Lung (tissue), 11 donors: ENCODE measurements at regions not wholly inside any gene's neighbourhood (a gene's known extent, or its start where the extent isn't known, plus 50 kb on each side); places are given as distances from the start of the nearest gene placed in this dataset.

Experiments
- ATAC-seq: fragments of 200-7000 bp; cut with Tn5 transposase; one replicate; pipeline ENCODE4 v1.9.1; 2020; ENCODE audit warnings: moderate number of reproducible peaks; ENCODE audit not compliant: insufficient read depth, low FRiP score
- DNase-seq, 3 donors: peaks; one replicate each; pipeline ENCODE4 v3.0.0-alpha.2; 2013 to 2017
- H3K27ac ChIP-seq, 2 donors: one replicate each; pipeline ENCODE4 v1.5.1; 2013; ENCODE audit warnings: mild to moderate bottlenecking in 2 of 2, moderate library complexity in 2 of 2, control low read depth in 1 of 2, inconsistent platforms in 1 of 2, low read depth in 1 of 2, low read length in 1 of 2
- H3K27me3 ChIP-seq, 3 donors: one replicate each; pipeline ENCODE4 v1.5.1; 2013; ENCODE audit warnings: low read length in 2 of 3; ENCODE audit not compliant: control insufficient read depth in 3 of 3, insufficient read depth in 3 of 3
- H3K36me3 ChIP-seq, 4 donors: one replicate each; pipeline ENCODE4 v1.5.1; 2013; ENCODE audit warnings: low read length in 4 of 4, mild to moderate bottlenecking in 1 of 4, moderate library complexity in 1 of 4; ENCODE audit not compliant: control insufficient read depth in 4 of 4, insufficient read depth in 4 of 4
- H3K4me1 ChIP-seq, 5 donors: one replicate each; pipeline ENCODE4 v1.5.1; 2013; ENCODE audit warnings: low read length in 5 of 5, mild to moderate bottlenecking in 2 of 5, moderate library complexity in 1 of 5; ENCODE audit not compliant: control insufficient read depth in 5 of 5, insufficient read depth in 5 of 5
- H3K4me3 ChIP-seq: one replicate; pipeline ENCODE4 v1.5.1; 2013; ENCODE audit warnings: mild to moderate bottlenecking, control low read depth, moderate library complexity
- H3K9ac ChIP-seq, 2 donors: one replicate each; pipeline ENCODE4 v1.5.1; 2013; ENCODE audit warnings: low read length in 2 of 2, control low read depth in 1 of 2; ENCODE audit not compliant: insufficient read depth in 1 of 2
- H3K9me3 ChIP-seq, 4 donors: one replicate each; pipeline ENCODE4 v1.5.1; 2013; ENCODE audit warnings: low read length in 3 of 4, mild to moderate bottlenecking in 1 of 4, moderate library complexity in 1 of 4; ENCODE audit not compliant: control insufficient read depth in 4 of 4, insufficient read depth in 3 of 4
- WGBS, 2 donors: extraction: QIAGEN DNeasy Blood & Tissue Kit; methylation state at CpG; one replicate each; pipeline ENCODE4 v1.1.7; 2013; 5-methylcytosine and 5-hydroxymethylcytosine counted together
- TF ChIP-seq, protein P1 (sequence below): IDR thresholded peaks from 2 replicates; pipeline ENCODE4 v1.5.1; 2012; ENCODE audit warnings: mild to moderate bottlenecking; ENCODE audit errors: control extremely low read depth, extremely low read depth
- donor health status: control.
- donor health status: control.
- donor health status: Bipolar disorder and iron deficiency.
- donor health status: healthy.
- donor health status: DM: yes; HTN: yes; CAD: no.

DNA sequence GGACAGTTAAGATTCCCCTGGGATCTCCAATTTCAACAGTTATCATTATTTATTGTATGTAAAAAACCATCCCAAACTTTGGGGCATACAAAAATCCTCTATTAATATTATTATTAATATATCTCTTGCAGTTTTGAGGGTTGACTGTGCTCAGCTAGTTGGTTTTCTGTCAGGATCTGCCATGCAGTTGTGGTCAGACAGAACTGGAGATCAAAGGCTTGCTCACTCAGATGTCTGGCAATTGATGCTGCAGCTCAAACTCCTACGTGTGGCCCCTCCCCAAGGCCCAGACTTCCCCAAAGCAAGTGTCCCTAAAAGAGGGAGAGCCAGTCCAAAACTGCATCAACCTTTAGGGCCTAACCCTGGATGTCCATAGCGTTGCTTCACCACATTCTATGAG lies 204.7 kb downstream of the TTC32 start:
- TF ChIP-seq, protein P1, sequence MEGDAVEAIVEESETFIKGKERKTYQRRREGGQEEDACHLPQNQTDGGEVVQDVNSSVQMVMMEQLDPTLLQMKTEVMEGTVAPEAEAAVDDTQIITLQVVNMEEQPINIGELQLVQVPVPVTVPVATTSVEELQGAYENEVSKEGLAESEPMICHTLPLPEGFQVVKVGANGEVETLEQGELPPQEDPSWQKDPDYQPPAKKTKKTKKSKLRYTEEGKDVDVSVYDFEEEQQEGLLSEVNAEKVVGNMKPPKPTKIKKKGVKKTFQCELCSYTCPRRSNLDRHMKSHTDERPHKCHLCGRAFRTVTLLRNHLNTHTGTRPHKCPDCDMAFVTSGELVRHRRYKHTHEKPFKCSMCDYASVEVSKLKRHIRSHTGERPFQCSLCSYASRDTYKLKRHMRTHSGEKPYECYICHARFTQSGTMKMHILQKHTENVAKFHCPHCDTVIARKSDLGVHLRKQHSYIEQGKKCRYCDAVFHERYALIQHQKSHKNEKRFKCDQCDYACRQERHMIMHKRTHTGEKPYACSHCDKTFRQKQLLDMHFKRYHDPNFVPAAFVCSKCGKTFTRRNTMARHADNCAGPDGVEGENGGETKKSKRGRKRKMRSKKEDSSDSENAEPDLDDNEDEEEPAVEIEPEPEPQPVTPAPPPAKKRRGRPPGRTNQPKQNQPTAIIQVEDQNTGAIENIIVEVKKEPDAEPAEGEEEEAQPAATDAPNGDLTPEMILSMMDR: no peak
- no peak for ATAC-seq
- Histone ChIP-seq H3K27me3 (no peaks in the 10 kb centered on the region), H3K4me1 (no peaks in the 10 kb centered on the region), H3K36me3 (no peaks in the 10 kb centered on the region), H3K27ac (no peak overlapping the region), H3K9me3 (peaks cover 0 to 29% (median 5%) of the 10 kb centered on the region in 4 donors), H3K4me3 (no peak overlapping the region), H3K9ac (no peak overlapping the region)
- WGBS, 2 donors: 83 to 84% methylated on average over 2 of the region's 2 CpGs
- DNase-seq: no peak

DNA sequence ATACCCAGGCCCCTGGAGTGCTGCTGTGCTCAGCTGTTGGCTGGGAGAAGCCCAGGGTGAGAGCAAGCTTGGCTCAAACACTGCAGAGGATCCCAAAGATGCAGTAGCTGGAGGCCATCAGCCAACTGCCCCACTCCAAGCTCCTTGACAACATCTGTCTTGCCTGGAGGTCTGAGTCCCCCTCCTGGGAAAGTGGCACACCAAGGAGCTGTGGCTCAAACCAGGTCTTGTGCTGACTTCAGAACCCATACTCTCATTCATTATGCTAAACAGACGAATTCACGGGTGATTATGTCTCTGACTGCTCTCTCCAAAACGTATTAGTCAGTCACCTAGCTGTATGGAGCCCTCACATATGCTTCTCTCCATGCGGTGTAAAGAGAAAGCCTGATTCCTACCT lies 206.1 kb downstream of the TTC32 start:
- WGBS, 2 donors: 74 to 75% methylated on average over 4 of the region's 4 CpGs
- ATAC-seq (no peak), DNase-seq (no peak)
- H3K27me3 ChIP-seq: no peaks in the 10 kb centered on the region
- no peaks in the 10 kb centered on the region for H3K4me1 ChIP-seq
- H3K36me3 ChIP-seq: no peaks in the 10 kb centered on the region
- TF ChIP-seq, protein P1: no peak
- no peak overlapping the region for H3K27ac ChIP-seq
- no peak overlapping the region for H3K9ac ChIP-seq
- H3K4me3 ChIP-seq: no peak overlapping the region
- peaks cover 0 to 25% (median 5%) of the 10 kb centered on the region in 4 donors for H3K9me3 ChIP-seq

DNA sequence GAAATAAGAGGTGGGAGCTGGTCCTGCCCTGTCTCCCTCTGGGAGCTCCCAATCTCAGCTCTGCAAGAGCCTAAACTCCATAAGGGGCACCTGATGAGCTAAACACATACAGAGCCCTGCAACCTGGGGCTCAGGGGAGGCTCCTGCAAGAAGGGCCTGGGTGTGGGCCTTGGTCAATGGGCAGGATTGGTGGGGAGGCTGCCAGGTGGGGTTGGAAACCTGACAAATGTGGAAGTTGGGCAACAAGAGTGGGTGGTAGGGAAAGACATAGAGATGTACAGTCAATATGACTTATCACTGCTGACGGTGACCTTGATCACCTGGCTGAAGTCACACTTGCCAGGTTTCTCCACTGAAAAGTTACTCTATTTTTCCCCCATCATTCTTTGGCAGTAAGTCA lies 209.9 kb downstream of the TTC32 start:
- WGBS, 2 donors: 95 to 100% methylated on average over 1 of the region's 1 CpG
- no peak overlapping the region for H3K4me3 ChIP-seq
- ATAC-seq: no peak

DNA sequence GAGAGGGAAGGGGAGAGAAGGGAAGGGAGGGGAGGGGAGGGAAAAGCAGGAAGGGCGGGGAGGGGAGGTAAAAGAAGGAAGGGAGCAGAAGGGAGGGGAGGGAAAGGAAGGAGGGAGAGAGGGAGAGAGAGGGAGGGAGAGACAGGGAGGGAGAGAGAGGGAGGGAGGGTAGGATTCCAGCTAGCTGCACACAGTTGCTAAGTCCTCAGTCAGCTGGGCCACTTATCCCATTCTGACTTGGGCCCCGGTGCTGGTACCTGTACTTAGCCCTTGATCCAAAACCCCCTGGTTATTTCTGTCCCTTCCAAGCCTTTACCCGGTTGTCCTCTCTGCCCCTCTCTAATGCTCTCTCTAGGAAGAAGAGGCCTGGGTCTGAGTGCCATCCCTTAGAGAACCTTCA lies 211.4 kb downstream of the TTC32 start:
- ATAC-seq (no peak), DNase-seq (no peak)
- no peaks in the 10 kb centered on the region for H3K36me3 ChIP-seq
- H3K9me3 ChIP-seq: no peaks in the 10 kb centered on the region
- H3K27me3 ChIP-seq: no peaks in the 10 kb centered on the region
- 84% methylated on average over 2 to 3 of the region's 3 CpGs for WGBS, 2 donors
- TF ChIP-seq, protein P1: no peak
- H3K4me3 ChIP-seq: no peak overlapping the region
- H3K27ac ChIP-seq: no peak overlapping the region
- peaks cover 0 to 30% (median 6%) of the 10 kb centered on the region in 5 donors for H3K4me1 ChIP-seq
- no peak overlapping the region for H3K9ac ChIP-seq

More for the DNA sequence above, 209.9 kb downstream of the TTC32 start:
- H3K27me3 ChIP-seq: no peaks in the 10 kb centered on the region
- no peak overlapping the region for H3K27ac ChIP-seq
- peaks cover 0 to 7% (median 3%) of the 10 kb centered on the region in 4 donors for H3K9me3 ChIP-seq
- peaks cover 0 to 16% (median 6%) of the 10 kb centered on the region in 5 donors for H3K4me1 ChIP-seq
- TF ChIP-seq, protein P1: no peak
- no peak for DNase-seq
- H3K9ac ChIP-seq: no peak overlapping the region
- H3K36me3 ChIP-seq: no peaks in the 10 kb centered on the region
